K562 (cell line): ENCODE measurements at regions not wholly inside any gene's neighbourhood (a gene's known extent, or its start where the extent isn't known, plus 50 kb on each side); places are given as distances from the start of the nearest gene placed in this dataset.

ENCODE experiments used
- CREB5 ChIP-seq: fragments of 250-450 bp; sonication (Bioruptor Pico); IDR thresholded peaks from 2 replicates; pipeline ENCODE4 v1.5.0; 2020; ENCODE audit warnings: mild to moderate bottlenecking
- CTCF ChIP-seq, 3 experiments: IDR thresholded peaks in 2 of 3; conservative IDR thresholded peaks in 1 of 3; 2 replicates each; pipeline ENCODE4 v1.5.1; 2011 to 2012; ENCODE audit warnings: low read length in 3 of 3, mild to moderate bottlenecking in 3 of 3, control low read depth in 2 of 3, improper control_type of control experiment in 1 of 3, inconsistent platforms in 1 of 3, low read depth in 1 of 3, mixed read lengths in 1 of 3, moderate library complexity in 1 of 3; ENCODE audit not compliant: insufficient read depth in 2 of 3
- DMBX1 ChIP-seq: fragments of 250-450 bp; sonication (Bioruptor Pico); IDR thresholded peaks from 2 replicates; pipeline ENCODE4 v1.8.0; 2022; ENCODE audit warnings: inconsistent platforms, mild to moderate bottlenecking, moderate library complexity, borderline replicate concordance
- EGR1 ChIP-seq: fragments of 450-650 bp; conservative IDR thresholded peaks from 2 replicates; pipeline ENCODE4 v1.6.1; 2017; ENCODE audit warnings: mild to moderate bottlenecking
- ESRRA ChIP-seq: fragments of 450-650 bp; IDR thresholded peaks from 2 replicates; pipeline ENCODE4 v1.6.1; 2014; ENCODE audit warnings: low read depth, mild to moderate bottlenecking, moderate library complexity, borderline replicate concordance
- JUNB ChIP-seq: fragments of 450-650 bp; formaldehyde crosslinking; conservative IDR thresholded peaks from 2 replicates; pipeline ENCODE4 v1.4.0; 2020; ENCODE audit warnings: mild to moderate bottlenecking
- KLF16 ChIP-seq: IDR thresholded peaks from 2 replicates; pipeline ENCODE4 v1.6.1; 2016; ENCODE audit warnings: antibody characterized with exemption
- MAZ ChIP-seq, 2 experiments: fragments of 450-650 bp in 1 of 2; sonication (generic) in 1 of 2; formaldehyde crosslinking; IDR thresholded peaks in 1 of 2; conservative IDR thresholded peaks in 1 of 2; 2 replicates each; pipeline versions ENCODE4 v1.4.0 to v1.5.0; 2020; ENCODE audit warnings: mild to moderate bottlenecking in 1 of 2, missing genetic modification reagents in 1 of 2
- MGA ChIP-seq: fragments of 450-650 bp; IDR thresholded peaks from 2 replicates; pipeline ENCODE4 v1.6.1; 2016; ENCODE audit warnings: mild to moderate bottlenecking, moderate library complexity
- RAD21 ChIP-seq, 2 experiments: fragments of 250-450 bp in 1 of 2; fragments of 450-650 bp in 1 of 2; sonication (Bioruptor Pico) in 1 of 2; formaldehyde crosslinking in 1 of 2; IDR thresholded peaks in 1 of 2; conservative IDR thresholded peaks in 1 of 2; 2 replicates each; pipeline versions ENCODE4 v1.4.0 to v1.8.0; 2020 to 2022; ENCODE audit warnings: mild to moderate bottlenecking in 2 of 2, moderate library complexity in 1 of 2
- SIX5 ChIP-seq, 2 experiments: IDR thresholded peaks; 2 replicates each; pipeline ENCODE4 v1.6.1; 2011; ENCODE audit warnings: low read length in 2 of 2, borderline replicate concordance in 1 of 2, low read depth in 1 of 2, mild to moderate bottlenecking in 1 of 2, moderate library complexity in 1 of 2; ENCODE audit not compliant: insufficient read depth in 1 of 2
- SMARCB1 ChIP-seq: IDR thresholded peaks from 2 replicates; pipeline ENCODE4 v1.6.1; 2011; ENCODE audit warnings: improper control_type of control experiment, low read depth; ENCODE audit not compliant: insufficient read length
- ZNF695 ChIP-seq: fragments of 450-650 bp; formaldehyde crosslinking; IDR thresholded peaks from 2 replicates; pipeline ENCODE4 v1.4.0; 2020; ENCODE audit warnings: mild to moderate bottlenecking, moderate library complexity

- TF ChIP-seq SIX5 (IDR thresholded peaks at IDR 0.05; ENCODE audit: borderline replicate concordance in 1 of 2, insufficient read depth in 1 of 2, low read depth in 1 of 2, low read length in 2 of 2) (no peak), DMBX1 (CRISPR knock-in tag) (no peak), ESRRA (no peak), KLF16 (no peak), CREB5 (CRISPR knock-in tag) (no peak), CTCF (IDR thresholded peaks at IDR 0.05 in 2 of 3, conservative IDR thresholded peaks at IDR 0.05 in 1 of 3; ENCODE audit: insufficient read depth in 2 of 3, low read depth in 1 of 3, low read length in 3 of 3) (no peak), MAZ (CRISPR knock-in tag; conservative IDR thresholded peaks at IDR 0.05 in 1 of 2, IDR thresholded peaks at IDR 0.05 in 1 of 2) (no peak), RAD21 (CRISPR knock-in tag; conservative IDR thresholded peaks at IDR 0.05 in 1 of 2, IDR thresholded peaks at IDR 0.05 in 1 of 2) (no peak), JUNB (CRISPR knock-in tag) (no peak), ZNF695 (CRISPR knock-in tag) (no peak), SMARCB1 (no peak), EGR1 (no peak), MGA (no peak)
Measured at GRCh38 chr6:165718491-165718891, 55.5 kb upstream of the PDE10A start.
